MM.1S (cell line): ENCODE measurements at regions not wholly inside any gene's neighbourhood (a gene's known extent, or its start where the extent isn't known, plus 50 kb on each side); places are given as distances from the start of the nearest gene placed in this dataset.

Experiments used
- CTCF ChIP-seq: fragments of 300-600 bp; sonication (generic); IDR thresholded peaks from 2 replicates; pipeline ENCODE4 v1.5.1; 2016; ENCODE audit warnings: antibody characterized with exemption, low read length, mixed read lengths
- EZH2 ChIP-seq: fragments of 300-600 bp; sonication (generic); optimal IDR thresholded peaks from 2 replicates; pipeline ENCODE3; 2017; ENCODE audit warnings: low read depth, mild to moderate bottlenecking, antibody characterized with exemption, low read length, mixed read lengths
- EZH2phosphoT487 ChIP-seq: fragments of 300-600 bp; sonication (generic); IDR thresholded peaks from 2 replicates; pipeline ENCODE4 v1.6.1; 2018; ENCODE audit warnings: antibody characterized with exemption, low read length

GRCh38 chr16:85402910-85403692 lies 210.0 kb upstream of the GSE1 start:
- no peak for TF ChIP-seq CTCF
- no peak for TF ChIP-seq EZH2
- TF ChIP-seq EZH2phosphoT487: no peak
